IPS-20b (cell line): ENCODE measurements at regions not wholly inside any gene's neighbourhood (a gene's known extent, or its start where the extent isn't known, plus 50 kb on each side); places are given as distances from the start of the nearest gene placed in this dataset.
"Not testable (repeated sequence)": the region's sequence is repeated elsewhere in the genome, so short reads cannot be mapped to it uniquely, and the experiment has no call there.

Experiments used
- H3K27ac ChIP-seq: one replicate; pipeline ENCODE4 v1.5.1; 2013; ENCODE audit warnings: low read length
- H3K27me3 ChIP-seq: 2 replicates; pipeline ENCODE4 v1.6.1; 2013; ENCODE audit warnings: mild to moderate bottlenecking, low read length, inconsistent platforms; ENCODE audit not compliant: insufficient read depth
- H3K36me3 ChIP-seq: 2 replicates; pipeline ENCODE4 v1.6.1; 2013; ENCODE audit warnings: low read depth, mild to moderate bottlenecking, inconsistent platforms, low read length, moderate library complexity; ENCODE audit not compliant: insufficient read depth
- H3K4me1 ChIP-seq: 2 replicates; pipeline ENCODE4 v1.6.1; 2013; ENCODE audit warnings: mild to moderate bottlenecking, control low read depth, inconsistent platforms, low read length, moderate library complexity; ENCODE audit not compliant: insufficient read depth
- H3K4me3 ChIP-seq: 2 replicates; pipeline ENCODE4 v1.5.1; 2013; ENCODE audit warnings: mild to moderate bottlenecking, low read length, inconsistent platforms
- H3K9ac ChIP-seq: 2 replicates; pipeline ENCODE4 v1.6.1; 2013; ENCODE audit warnings: low read depth, mild to moderate bottlenecking, inconsistent platforms, low read length, moderate library complexity
- H3K9me3 ChIP-seq: 2 replicates; pipeline ENCODE4 v1.6.1; 2013; ENCODE audit warnings: mild to moderate bottlenecking, low read depth, low read length, inconsistent platforms; ENCODE audit not compliant: insufficient read depth

DNA sequence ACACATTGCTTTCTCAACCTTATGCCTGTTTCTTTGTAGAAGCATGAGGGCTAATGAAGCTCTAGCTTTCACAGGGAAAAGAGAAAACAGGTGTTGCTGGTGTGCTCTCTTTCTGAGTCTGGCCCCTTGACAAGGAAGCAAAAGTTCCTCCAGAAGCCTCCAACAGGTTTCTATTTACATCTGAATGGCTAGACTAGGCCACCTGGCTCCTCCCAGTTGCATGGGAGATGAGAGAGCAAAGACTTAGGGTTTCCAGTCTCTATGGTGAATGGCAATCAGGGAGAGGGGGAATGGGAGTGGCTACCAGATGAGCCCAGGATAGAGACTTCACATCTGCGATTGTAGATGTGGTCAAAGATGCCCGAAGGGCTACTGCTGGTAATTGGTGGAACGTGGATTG lies 138.1 kb upstream of the PLXNC1 start:
- H3K4me3 ChIP-seq: peak overlapping the region; percentile 17; the same call in 1 of the 2 replicates
- H3K36me3 ChIP-seq: no peaks in the 10 kb centered on the region
- no peaks in the 10 kb centered on the region for H3K9me3 ChIP-seq
- peaks cover 14% of the 10 kb centered on the region; the same call in 1 of the 2 replicates for H3K4me1 ChIP-seq
- no peaks in the 10 kb centered on the region for H3K27me3 ChIP-seq
- no peak overlapping the region for H3K27ac ChIP-seq
- no peak overlapping the region for H3K9ac ChIP-seq

DNA sequence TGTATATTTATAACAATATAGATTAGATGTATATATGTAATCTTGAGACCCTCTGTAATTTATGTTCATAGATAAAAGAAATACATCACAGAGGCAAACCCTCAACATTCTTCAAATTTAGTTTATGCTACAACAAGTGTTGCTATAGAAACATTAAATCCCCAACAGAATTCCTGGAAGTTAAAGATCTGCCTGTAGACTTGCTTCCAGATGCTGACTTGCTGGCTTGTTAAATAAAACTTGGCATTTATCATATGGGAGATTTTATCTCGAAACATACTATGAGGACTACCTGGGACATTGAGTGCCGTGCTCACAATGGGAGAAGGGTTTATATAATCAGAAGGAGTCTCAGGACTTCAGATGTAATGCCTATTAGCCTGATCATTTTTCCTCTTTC lies 136.3 kb upstream of the PLXNC1 start:
- Histone ChIP-seq H3K27me3 (no peaks in the 10 kb centered on the region), H3K9me3 (peaks cover 13% of the 10 kb centered on the region), H3K4me3 (no peak overlapping the region), H3K9ac (no peak overlapping the region), H3K36me3 (no peaks in the 10 kb centered on the region), H3K27ac (no peak overlapping the region), H3K4me1 (peaks cover 14% of the 10 kb centered on the region; the same call in 1 of the 2 replicates)

DNA sequence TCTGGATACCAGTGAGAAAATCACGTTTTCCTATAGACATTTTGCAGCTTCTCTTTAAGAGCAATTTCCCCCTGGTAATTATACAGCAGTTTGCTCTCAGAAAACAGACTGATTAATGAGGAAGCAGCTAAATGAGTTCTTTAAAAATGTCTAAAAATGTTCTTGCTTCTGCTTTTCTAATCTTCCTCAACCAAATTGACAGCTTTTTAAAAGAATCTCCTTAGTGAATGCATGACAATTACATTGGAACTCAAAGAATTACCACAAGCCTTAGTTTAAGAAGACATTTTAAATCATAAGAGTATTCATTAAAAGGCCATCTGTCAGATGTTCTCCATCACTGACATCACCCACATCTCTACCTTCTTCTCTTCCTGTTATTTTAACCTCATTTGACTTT lies 135.8 kb upstream of the PLXNC1 start:
- H3K9ac ChIP-seq: no peak overlapping the region

DNA sequence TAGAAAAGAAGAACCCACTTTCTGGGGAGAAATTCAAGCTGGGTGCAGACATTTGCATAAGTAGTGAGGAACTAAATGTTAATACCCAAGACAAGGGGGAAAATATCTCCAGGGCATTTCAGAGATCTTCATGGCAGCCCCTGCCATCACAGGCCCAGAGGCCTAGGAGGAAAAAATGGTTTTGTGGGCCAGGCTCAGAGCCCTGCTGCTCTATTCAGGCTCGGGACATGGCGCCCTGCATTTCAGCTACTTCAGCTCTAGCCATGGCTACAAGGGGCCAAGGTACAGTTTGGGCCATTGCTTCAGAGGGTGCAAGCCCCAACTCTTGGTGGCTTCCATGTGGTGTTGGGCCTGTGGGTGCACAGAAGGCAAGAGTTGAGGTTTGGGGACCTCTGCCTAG lies 131.1 kb upstream of the PLXNC1 start:
- H3K27ac ChIP-seq, H3K4me3 ChIP-seq: not testable (repeated sequence)

More for the DNA sequence above, 135.8 kb upstream of the PLXNC1 start:
- H3K27me3 ChIP-seq: no peaks in the 10 kb centered on the region
- H3K36me3 ChIP-seq: no peaks in the 10 kb centered on the region
- H3K9me3 ChIP-seq: peaks cover 18% of the 10 kb centered on the region
- H3K27ac ChIP-seq: no peak overlapping the region
- H3K4me1 ChIP-seq: peaks cover 14% of the 10 kb centered on the region; the same call in 1 of the 2 replicates
- no peak overlapping the region for H3K4me3 ChIP-seq

GRCh38 chr12:94020335-94020734 lies 128.0 kb upstream of the PLXNC1 start:
- no peak overlapping the region for H3K4me3 ChIP-seq
- H3K9ac ChIP-seq: no peak overlapping the region
- no peaks in the 10 kb centered on the region for H3K4me1 ChIP-seq
- H3K27ac ChIP-seq: no peak overlapping the region
- no peaks in the 10 kb centered on the region for H3K27me3 ChIP-seq
- peaks cover 39% of the 10 kb centered on the region for H3K9me3 ChIP-seq
- H3K36me3 ChIP-seq: no peaks in the 10 kb centered on the region

More for the DNA sequence above, 131.1 kb upstream of the PLXNC1 start:
- not testable (repeated sequence) for H3K4me1 ChIP-seq, H3K36me3 ChIP-seq, H3K27me3 ChIP-seq, H3K9ac ChIP-seq
- peaks cover 30% of the 10 kb centered on the region for H3K9me3 ChIP-seq

DNA sequence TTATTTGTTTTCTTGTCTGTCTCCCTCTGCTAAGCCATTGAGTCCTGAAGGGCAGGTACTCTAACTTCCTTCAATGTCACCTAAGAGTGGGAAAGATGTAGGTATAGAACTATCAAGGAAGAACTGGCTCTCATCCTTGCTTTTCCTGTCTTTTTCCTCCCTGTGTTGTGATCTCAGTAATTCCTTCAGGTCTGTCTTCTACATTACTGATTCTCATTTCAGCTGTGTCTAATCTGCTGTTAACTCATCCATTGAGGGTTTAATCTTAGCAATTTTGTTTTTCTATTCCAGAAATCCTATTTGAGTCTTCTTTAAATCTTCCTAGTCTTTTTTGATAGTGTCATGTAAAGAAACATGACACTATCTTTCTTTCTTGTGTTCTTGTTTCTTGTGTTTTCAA lies 124.5 kb upstream of the PLXNC1 start:
- Histone ChIP-seq H3K27ac (no peak overlapping the region), H3K4me1 (no peaks in the 10 kb centered on the region), H3K4me3 (no peak overlapping the region), H3K9me3 (peaks cover 9% of the 10 kb centered on the region; the same call in 1 of the 2 replicates), H3K27me3 (no peaks in the 10 kb centered on the region), H3K9ac (no peak overlapping the region), H3K36me3 (no peaks in the 10 kb centered on the region)

DNA sequence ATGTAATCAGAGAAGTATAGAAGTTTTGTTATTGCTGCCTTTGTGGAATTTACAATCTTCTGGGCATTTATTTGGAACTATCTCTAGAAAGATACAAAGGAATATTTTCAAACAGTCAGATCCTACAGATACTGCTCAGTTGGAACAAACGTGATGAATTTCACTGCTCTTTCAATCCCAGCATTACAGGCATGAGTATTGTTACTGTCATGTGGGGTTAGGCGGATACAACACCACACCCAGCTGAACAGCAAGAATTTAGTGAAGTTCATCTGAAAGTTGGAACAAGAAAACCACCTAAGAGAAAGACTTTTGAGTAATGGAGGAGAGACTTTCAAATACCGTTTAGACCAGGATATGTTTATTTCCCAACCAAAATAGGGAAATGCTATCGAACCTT lies 123.3 kb upstream of the PLXNC1 start:
- Histone ChIP-seq H3K4me3 (no peak overlapping the region), H3K36me3 (no peaks in the 10 kb centered on the region), H3K27me3 (no peaks in the 10 kb centered on the region), H3K9ac (no peak overlapping the region), H3K4me1 (no peaks in the 10 kb centered on the region), H3K27ac (no peak overlapping the region), H3K9me3 (peaks cover 9% of the 10 kb centered on the region; the same call in 1 of the 2 replicates)

DNA sequence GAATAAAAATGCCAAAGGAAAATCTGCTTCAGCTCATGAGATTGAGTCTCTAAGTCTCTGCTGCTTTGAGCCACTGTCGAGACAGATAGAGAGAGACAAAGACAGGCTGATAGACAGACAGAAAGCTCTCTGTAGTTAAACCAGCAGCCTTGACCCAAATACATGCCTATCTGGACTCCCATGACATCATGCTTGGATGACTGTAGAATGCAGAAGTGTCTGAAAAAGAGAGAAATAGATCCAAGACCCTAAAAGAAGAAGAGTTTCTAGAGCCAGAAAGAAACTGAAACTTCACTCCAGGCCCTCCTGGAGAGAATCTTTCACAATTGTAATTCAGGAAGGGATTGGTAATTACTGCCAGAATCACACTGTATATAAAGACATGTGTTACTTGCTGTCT lies 122.6 kb upstream of the PLXNC1 start:
- Histone ChIP-seq H3K27ac (no peak overlapping the region), H3K9ac (no peak overlapping the region), H3K4me3 (no peak overlapping the region), H3K27me3 (no peaks in the 10 kb centered on the region), H3K36me3 (no peaks in the 10 kb centered on the region), H3K9me3 (peaks cover 9% of the 10 kb centered on the region; the same call in 1 of the 2 replicates), H3K4me1 (no peaks in the 10 kb centered on the region)

DNA sequence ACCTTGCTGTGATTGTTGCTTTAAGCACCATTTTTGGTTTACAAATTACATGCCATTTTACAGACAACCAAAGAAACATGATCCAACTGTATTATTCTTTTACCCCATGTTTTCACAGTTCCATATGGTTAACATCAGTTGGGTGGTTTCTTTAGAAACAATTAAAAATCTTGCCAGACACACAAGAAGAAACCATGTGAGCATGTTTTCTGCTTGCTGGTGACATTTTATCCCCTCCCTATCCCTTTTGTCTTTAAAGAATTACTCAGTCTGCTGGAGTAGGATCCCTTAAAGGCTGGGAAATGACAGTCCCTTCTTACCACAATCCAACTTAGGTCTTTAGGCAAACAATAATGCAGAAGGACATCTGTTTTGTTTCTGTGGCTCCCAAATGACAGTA lies 121.8 kb upstream of the PLXNC1 start:
- no peak overlapping the region for H3K4me3 ChIP-seq
- no peak overlapping the region for H3K9ac ChIP-seq
- no peaks in the 10 kb centered on the region for H3K27me3 ChIP-seq
- H3K9me3 ChIP-seq: peaks cover 9% of the 10 kb centered on the region; the same call in 1 of the 2 replicates
- no peak overlapping the region for H3K27ac ChIP-seq
- H3K4me1 ChIP-seq: no peaks in the 10 kb centered on the region
- H3K36me3 ChIP-seq: no peaks in the 10 kb centered on the region

- no peaks in the 10 kb centered on the region for H3K27me3 ChIP-seq
These were observed 120.8 kb upstream of the PLXNC1 start for GRCh38 chr12:94027561-94027960.

DNA sequence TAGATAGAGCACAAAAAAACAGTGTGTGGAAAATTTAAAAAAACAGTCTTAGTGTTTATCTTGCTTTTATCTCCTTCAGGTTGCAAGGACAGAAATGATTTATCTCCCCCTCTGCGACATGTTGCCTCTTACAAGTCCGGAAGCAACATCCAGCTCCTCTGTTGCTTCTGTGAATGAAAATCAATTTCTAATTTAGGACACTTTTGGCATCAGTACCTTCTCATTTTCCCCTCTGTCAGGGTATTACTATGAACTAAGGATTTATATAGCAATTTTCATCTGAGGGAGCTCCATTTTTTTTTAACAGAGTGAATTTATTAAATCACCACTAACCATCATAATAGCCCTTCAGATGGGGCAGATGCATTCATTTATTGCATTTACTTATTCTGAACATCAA lies 116.6 kb upstream of the PLXNC1 start:
- Histone ChIP-seq H3K4me3 (no peak overlapping the region), H3K9ac (no peak overlapping the region), H3K9me3 (no peaks in the 10 kb centered on the region; the same call in 1 of the 2 replicates), H3K27ac (no peak overlapping the region), H3K4me1 (no peaks in the 10 kb centered on the region), H3K27me3 (no peaks in the 10 kb centered on the region), H3K36me3 (no peaks in the 10 kb centered on the region)

More at GRCh38 chr12:94027561-94027960, 120.8 kb upstream of the PLXNC1 start:
- H3K36me3 ChIP-seq: no peaks in the 10 kb centered on the region
- no peak overlapping the region for H3K27ac ChIP-seq
- H3K9me3 ChIP-seq: peaks cover 9% of the 10 kb centered on the region; the same call in 1 of the 2 replicates
- H3K4me1 ChIP-seq: no peaks in the 10 kb centered on the region
- H3K4me3 ChIP-seq: no peak overlapping the region
- no peak overlapping the region for H3K9ac ChIP-seq

DNA sequence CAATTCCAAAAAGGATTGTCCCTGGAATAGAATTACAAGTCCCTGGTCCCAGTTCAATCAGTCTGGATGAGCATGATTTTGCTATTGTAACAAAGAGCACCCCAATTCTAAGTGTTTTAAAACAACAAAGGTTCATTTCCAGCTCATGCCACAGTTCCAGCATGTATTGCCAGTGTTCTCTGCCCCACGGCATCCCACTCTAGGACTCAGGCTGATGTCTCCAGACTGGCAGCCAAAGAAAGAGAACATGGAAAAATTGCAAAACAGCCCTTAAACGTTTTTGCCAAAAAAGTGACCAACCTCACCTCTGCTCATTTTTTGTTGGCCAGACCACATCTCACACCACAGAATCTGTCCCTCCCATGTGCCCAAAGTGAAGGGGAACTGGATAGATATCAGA lies 116.0 kb upstream of the PLXNC1 start:
- Histone ChIP-seq H3K27me3 (no peaks in the 10 kb centered on the region), H3K36me3 (no peaks in the 10 kb centered on the region), H3K9me3 (no peaks in the 10 kb centered on the region; the same call in 1 of the 2 replicates), H3K9ac (no peak overlapping the region), H3K4me1 (no peaks in the 10 kb centered on the region), H3K4me3 (no peak overlapping the region), H3K27ac (no peak overlapping the region)
